BE2C (cell line): ENCODE measurements at regions not wholly inside any gene's neighbourhood (a gene's known extent, or its start where the extent isn't known, plus 50 kb on each side); places are given as distances from the start of the nearest gene placed in this dataset.

Experiments
- DNase-seq: peaks from one replicate; pipeline ENCODE4 v3.0.0-alpha.2; 2020
- H3K27me3 ChIP-seq: fragments of 250-450 bp; sonication (Bioruptor Pico); 2 replicates; pipeline ENCODE4 v1.5.1; 2020; ENCODE audit warnings: mild to moderate bottlenecking
- H3K36me3 ChIP-seq: fragments of 250-450 bp; sonication (Bioruptor Pico); 2 replicates; pipeline ENCODE4 v1.5.1; 2020; ENCODE audit warnings: mild to moderate bottlenecking
- H3K4me1 ChIP-seq: fragments of 250-450 bp; sonication (Bioruptor Pico); 2 replicates; pipeline ENCODE4 v1.5.1; 2020
- H3K4me3 ChIP-seq: 2 replicates; pipeline ENCODE4 v1.5.1; 2011; ENCODE audit warnings: low read depth, low read length
- H3K9me3 ChIP-seq: fragments of 250-450 bp; sonication (Bioruptor Pico); 2 replicates; pipeline ENCODE4 v1.5.1; 2020
- TF ChIP-seq, protein P1 (sequence below): IDR thresholded peaks from 2 replicates; pipeline ENCODE4 v1.5.1; 2012; ENCODE audit warnings: mild to moderate bottlenecking, low read depth, low read length

DNA sequence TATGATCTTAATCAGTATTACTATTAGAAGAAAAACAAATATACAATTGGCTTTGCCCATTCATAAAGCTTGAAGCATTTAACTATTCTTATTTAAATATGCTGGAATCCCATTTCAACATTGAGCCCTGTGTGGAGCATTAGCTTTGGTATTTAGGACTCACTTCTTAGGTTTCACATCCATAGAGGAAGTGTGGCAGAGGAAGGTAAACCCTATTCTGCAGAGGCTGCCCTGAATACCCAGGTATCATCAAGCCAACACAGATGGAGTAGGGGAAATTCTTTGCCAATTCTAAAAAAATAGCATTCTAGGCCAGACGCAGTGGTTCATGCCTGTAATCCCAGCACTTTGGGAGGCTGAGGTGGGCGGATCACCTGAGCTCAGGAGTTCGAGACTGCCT is 361.5 kb downstream of the FIGN start:
- Histone ChIP-seq H3K4me1 (no peaks in the 10 kb centered on the region), H3K4me3 (no peak overlapping the region), H3K27me3 (no peaks in the 10 kb centered on the region), H3K9me3 (no peaks in the 10 kb centered on the region), H3K36me3 (no peaks in the 10 kb centered on the region)
- TF ChIP-seq, protein P1, sequence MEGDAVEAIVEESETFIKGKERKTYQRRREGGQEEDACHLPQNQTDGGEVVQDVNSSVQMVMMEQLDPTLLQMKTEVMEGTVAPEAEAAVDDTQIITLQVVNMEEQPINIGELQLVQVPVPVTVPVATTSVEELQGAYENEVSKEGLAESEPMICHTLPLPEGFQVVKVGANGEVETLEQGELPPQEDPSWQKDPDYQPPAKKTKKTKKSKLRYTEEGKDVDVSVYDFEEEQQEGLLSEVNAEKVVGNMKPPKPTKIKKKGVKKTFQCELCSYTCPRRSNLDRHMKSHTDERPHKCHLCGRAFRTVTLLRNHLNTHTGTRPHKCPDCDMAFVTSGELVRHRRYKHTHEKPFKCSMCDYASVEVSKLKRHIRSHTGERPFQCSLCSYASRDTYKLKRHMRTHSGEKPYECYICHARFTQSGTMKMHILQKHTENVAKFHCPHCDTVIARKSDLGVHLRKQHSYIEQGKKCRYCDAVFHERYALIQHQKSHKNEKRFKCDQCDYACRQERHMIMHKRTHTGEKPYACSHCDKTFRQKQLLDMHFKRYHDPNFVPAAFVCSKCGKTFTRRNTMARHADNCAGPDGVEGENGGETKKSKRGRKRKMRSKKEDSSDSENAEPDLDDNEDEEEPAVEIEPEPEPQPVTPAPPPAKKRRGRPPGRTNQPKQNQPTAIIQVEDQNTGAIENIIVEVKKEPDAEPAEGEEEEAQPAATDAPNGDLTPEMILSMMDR: no peak
- no peak for DNase-seq

DNA sequence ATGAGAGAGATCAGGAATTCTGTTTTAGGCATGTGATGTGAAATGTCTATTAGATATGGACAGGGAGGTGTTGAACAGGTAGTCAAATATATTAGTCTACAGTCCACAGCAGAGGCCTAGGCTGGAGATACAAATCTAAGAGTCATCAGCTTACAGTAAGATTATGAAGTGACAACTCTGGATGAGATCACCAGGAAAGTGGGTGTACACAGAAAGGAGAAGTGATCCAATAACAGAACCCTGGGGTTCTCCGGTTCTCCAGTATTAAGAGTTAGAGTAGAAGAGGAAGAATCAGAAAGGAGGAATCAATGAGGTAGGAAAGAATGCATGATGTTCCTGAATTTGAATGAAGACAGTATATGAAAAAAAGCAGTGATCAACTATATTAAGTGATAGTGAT is 362.3 kb downstream of the FIGN start:
- no peaks in the 10 kb centered on the region for H3K36me3 ChIP-seq
- no peaks in the 10 kb centered on the region for H3K9me3 ChIP-seq
- no peaks in the 10 kb centered on the region for H3K27me3 ChIP-seq
- no peaks in the 10 kb centered on the region for H3K4me1 ChIP-seq
- no peak overlapping the region for H3K4me3 ChIP-seq
- no peak for DNase-seq
- TF ChIP-seq, protein P1: no peak

DNA sequence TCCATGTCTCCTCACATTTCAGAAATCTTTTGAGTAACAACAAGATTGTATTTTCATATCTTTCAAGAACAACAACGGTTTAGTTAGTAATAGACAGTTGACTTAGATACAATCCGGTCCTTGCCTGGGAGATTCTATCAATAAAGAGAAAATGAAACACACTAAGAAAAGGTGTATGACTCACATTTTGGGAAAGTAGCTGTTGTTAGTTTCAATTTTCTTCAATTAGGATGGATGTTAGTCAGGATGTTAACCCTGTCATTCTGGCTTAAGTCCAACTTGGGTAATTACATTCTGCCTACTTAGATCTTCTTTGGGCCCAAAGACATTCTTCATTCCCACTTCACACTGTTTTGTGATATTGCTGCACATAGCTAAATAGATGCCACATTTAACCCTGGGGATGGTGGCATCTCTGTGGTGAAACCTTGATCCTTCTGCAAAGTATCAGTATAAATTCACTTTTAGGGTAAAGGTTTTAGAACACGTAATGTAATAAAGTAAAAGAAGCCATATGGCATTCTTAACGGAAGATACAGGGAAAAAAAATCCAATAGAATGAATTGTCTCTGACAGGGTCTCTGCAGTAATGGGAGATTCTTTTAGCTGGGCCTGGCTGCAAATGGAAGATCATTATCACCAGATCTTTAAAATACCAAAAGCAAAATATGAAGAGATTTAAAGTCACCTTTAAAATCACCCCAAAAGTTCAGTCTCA is 365.5 kb downstream of the FIGN start:
- H3K36me3 ChIP-seq: no peaks in the 10 kb centered on the region
- H3K9me3 ChIP-seq: no peaks in the 10 kb centered on the region
- TF ChIP-seq, protein P1: no peak
- H3K4me3 ChIP-seq: no peak overlapping the region
- no peaks in the 10 kb centered on the region for H3K4me1 ChIP-seq
- DNase-seq: no peak
- no peaks in the 10 kb centered on the region for H3K27me3 ChIP-seq

DNA sequence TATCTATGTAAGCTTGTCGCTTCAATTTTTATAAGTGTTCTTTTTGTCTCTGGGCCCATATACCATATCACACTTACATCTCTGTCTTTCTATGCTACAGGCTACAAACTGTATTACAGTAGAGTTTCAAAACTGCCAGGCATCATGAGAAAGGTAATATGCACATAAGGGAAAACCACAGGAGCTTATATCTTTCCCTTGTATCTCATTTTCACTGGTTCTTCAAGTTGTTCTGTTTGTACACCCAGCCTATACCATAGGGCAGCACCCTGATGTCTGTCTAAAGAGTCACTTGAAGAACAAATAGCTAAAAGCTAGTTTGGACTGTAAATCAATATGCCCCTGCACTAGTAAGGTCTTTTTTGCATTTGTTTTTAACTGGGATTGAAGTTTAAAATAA is 366.7 kb downstream of the FIGN start:
- TF ChIP-seq, protein P1: no peak
- no peak for DNase-seq
- Histone ChIP-seq H3K4me3 (no peak overlapping the region), H3K36me3 (no peaks in the 10 kb centered on the region), H3K9me3 (no peaks in the 10 kb centered on the region), H3K27me3 (no peaks in the 10 kb centered on the region), H3K4me1 (no peaks in the 10 kb centered on the region)

DNA sequence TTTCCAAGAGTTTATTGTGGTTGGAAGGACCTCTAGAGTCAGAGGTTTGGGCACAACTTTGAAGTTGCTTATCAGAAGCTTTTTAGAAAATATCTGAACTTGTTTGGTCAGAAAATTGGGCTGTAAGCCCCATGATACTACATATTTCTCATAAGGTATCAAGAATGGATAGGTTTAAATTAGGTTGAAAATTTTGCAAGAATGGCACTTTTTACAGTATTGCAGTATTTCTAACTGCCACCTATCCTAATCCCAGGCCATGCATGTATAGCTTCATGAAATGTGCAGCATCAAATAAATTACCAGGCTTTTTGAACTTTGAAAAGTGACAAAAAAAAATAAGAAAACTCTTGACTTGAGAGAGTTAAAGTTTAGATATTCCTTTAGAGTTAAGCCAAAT is 367.2 kb downstream of the FIGN start:
- TF ChIP-seq, protein P1: no peak
- Histone ChIP-seq H3K4me1 (no peaks in the 10 kb centered on the region), H3K9me3 (no peaks in the 10 kb centered on the region), H3K27me3 (no peaks in the 10 kb centered on the region), H3K4me3 (no peak overlapping the region), H3K36me3 (no peaks in the 10 kb centered on the region)
- no peak for DNase-seq

DNA sequence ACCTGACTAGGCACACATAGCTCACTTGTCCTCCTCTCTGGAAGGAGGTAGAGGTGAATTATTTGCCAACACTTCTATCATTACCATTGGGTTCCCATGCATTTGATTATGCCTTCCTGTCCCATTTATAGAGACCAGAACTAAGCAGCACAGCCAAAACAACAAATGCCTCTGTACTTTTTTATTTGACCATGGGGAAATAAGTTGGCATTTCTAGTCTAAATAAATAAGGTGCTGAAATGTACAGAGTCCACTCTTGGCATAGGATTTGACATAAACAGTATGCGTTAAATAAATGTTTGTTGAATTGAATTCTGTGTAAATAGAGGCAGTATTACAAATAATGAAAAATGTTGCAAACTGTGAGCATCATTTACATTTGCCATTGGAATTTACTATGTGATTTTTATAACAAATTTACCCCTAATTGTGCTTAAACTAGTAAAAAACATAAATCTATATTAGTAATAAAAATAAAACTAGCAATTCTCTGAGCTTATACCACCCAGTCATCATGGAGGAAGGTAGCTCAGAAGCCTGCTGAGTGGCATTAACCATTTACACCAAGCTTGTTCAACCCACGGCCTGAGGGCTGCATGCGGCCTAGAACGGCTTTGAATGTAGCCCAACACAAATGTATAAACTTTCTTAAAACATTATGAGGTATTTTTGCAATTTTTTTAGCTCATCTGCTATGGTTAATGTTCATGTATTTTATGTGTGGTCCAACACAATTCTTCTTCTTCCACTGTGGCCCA is 367.8 kb downstream of the FIGN start:
- Histone ChIP-seq H3K27me3 (no peaks in the 10 kb centered on the region), H3K36me3 (no peaks in the 10 kb centered on the region), H3K4me1 (no peaks in the 10 kb centered on the region), H3K9me3 (no peaks in the 10 kb centered on the region), H3K4me3 (no peak overlapping the region)
- DNase-seq: no peak
- TF ChIP-seq, protein P1: no peak
